Mesothelial cell of epicardium (in vitro differentiated cells): ENCODE measurements at regions not wholly inside any gene's neighbourhood (a gene's known extent, or its start where the extent isn't known, plus 50 kb on each side); places are given as distances from the start of the nearest gene placed in this dataset.

ENCODE experiments used
- DNase-seq, 2 experiments: peaks; one replicate each; pipeline ENCODE4 v3.0.0; 2021; ENCODE audit warnings: low spot score in 2 of 2; ENCODE audit not compliant: unreplicated experiment in 2 of 2
- H3K27ac Mint-ChIP-seq: 2 replicates; pipeline ENCODE4 v1.8.0; 2021; ENCODE audit warnings: mixed read lengths
- H3K27me3 Mint-ChIP-seq: 2 replicates; pipeline ENCODE4 v1.8.0; 2021; ENCODE audit warnings: low read depth, mixed read lengths
- H3K36me3 Mint-ChIP-seq: 2 replicates; pipeline ENCODE4 v1.8.0; 2021; ENCODE audit warnings: mixed read lengths
- H3K4me1 Mint-ChIP-seq: 2 replicates; pipeline ENCODE4 v1.8.0; 2021; ENCODE audit warnings: mixed read lengths
- H3K4me3 Mint-ChIP-seq: 2 replicates; pipeline ENCODE4 v1.8.0; 2021; ENCODE audit warnings: mild to moderate bottlenecking, moderate library complexity, mixed read lengths
- H3K9me3 Mint-ChIP-seq: 2 replicates; pipeline ENCODE4 v1.8.0; 2021; ENCODE audit warnings: mixed read lengths
- CTCF ChIP-seq: fragments of 200-600 bp; sonication (generic); IDR thresholded peaks from one replicate; pipeline ENCODE4 v1.5.0; 2021; ENCODE audit warnings: antibody characterized with exemption; ENCODE audit not compliant: unreplicated experiment

- Mint-ChIP-seq H3K36me3 (no peaks in the 10 kb centered on the region), H3K27me3 (no peaks in the 10 kb centered on the region), H3K4me3 (no peak overlapping the region), H3K9me3 (peaks cover 16% of the 10 kb centered on the region), H3K4me1 (peaks cover 2% of the 10 kb centered on the region), H3K27ac (no peak overlapping the region)
- no peak for TF ChIP-seq CTCF
- no peak for DNase-seq
Measured at GRCh38 chr1:95876276-95876675, 642.3 kb downstream of the RWDD3 start.

GRCh38 chr1:95879498-95880050 is 645.6 kb downstream of the RWDD3 start:
- peaks cover 17% of the 10 kb centered on the region for H3K9me3 Mint-ChIP-seq
- no peaks in the 10 kb centered on the region for H3K36me3 Mint-ChIP-seq
- TF ChIP-seq CTCF, result no peak
- H3K4me1 Mint-ChIP-seq, result peaks cover 2% of the 10 kb centered on the region
- DNase-seq, result no peak
- no peak overlapping the region for H3K27ac Mint-ChIP-seq
- no peaks in the 10 kb centered on the region for H3K27me3 Mint-ChIP-seq
- H3K4me3 Mint-ChIP-seq, result no peak overlapping the region

- Mint-ChIP-seq H3K27ac (no peak overlapping the region), H3K4me3 (no peak overlapping the region)
Measured at GRCh38 chr1:95888941-95889390, 655.0 kb downstream of the RWDD3 start.

GRCh38 chr1:95889400-95889799 is 655.4 kb downstream of the RWDD3 start:
- no peak for TF ChIP-seq CTCF
- Mint-ChIP-seq H3K27ac (no peak overlapping the region), H3K4me3 (no peak overlapping the region), H3K4me1 (peaks cover 5% of the 10 kb centered on the region), H3K9me3 (peaks cover 20% of the 10 kb centered on the region), H3K36me3 (no peaks in the 10 kb centered on the region), H3K27me3 (no peaks in the 10 kb centered on the region)
- DNase-seq, result no peak

More at GRCh38 chr1:95888941-95889390, 655.0 kb downstream of the RWDD3 start:
- Mint-ChIP-seq H3K4me1 (peaks cover 5% of the 10 kb centered on the region), H3K9me3 (peaks cover 19% of the 10 kb centered on the region), H3K36me3 (no peaks in the 10 kb centered on the region), H3K27me3 (no peaks in the 10 kb centered on the region)
- DNase-seq, result no peak
- no peak for TF ChIP-seq CTCF

GRCh38 chr1:95893921-95894320 is 659.9 kb downstream of the RWDD3 start:
- H3K4me1 Mint-ChIP-seq, result peaks cover 4% of the 10 kb centered on the region
- peaks cover 53% of the 10 kb centered on the region for H3K9me3 Mint-ChIP-seq
- no peak overlapping the region for H3K27ac Mint-ChIP-seq
- DNase-seq, result no peak
- peaks cover 2% of the 10 kb centered on the region for H3K36me3 Mint-ChIP-seq
- no peak overlapping the region for H3K4me3 Mint-ChIP-seq
- no peaks in the 10 kb centered on the region for H3K27me3 Mint-ChIP-seq
- no peak for TF ChIP-seq CTCF

GRCh38 chr1:95903060-95903459 is 669.0 kb downstream of the RWDD3 start:
- Mint-ChIP-seq H3K9me3 (peaks cover 38% of the 10 kb centered on the region), H3K27me3 (no peaks in the 10 kb centered on the region), H3K4me1 (peaks cover 5% of the 10 kb centered on the region), H3K4me3 (no peak overlapping the region), H3K36me3 (peaks cover 3% of the 10 kb centered on the region), H3K27ac (no peak overlapping the region)
- no peak for DNase-seq
- TF ChIP-seq CTCF, result no peak
